Spleen (tissue), 11 donors: ENCODE measurements at regions not wholly inside any gene's neighbourhood (a gene's known extent, or its start where the extent isn't known, plus 50 kb on each side); places are given as distances from the start of the nearest gene placed in this dataset.

Experiments
- DNase-seq: peaks from one replicate; pipeline ENCODE4 v3.0.0-alpha.2; 2020
- H3K27ac ChIP-seq, 8 donors: fragments of 200-600 bp; sonication (generic) in 7 of 8; 1 replicate in 4 of 8; 2 replicates in 4 of 8; pipeline versions ENCODE4 v1.5.0 to v1.8.0; 2016 to 2021; ENCODE audit warnings: inconsistent platforms in 4 of 8, mild to moderate bottlenecking in 4 of 8, moderate library complexity in 1 of 8
- H3K27me3 ChIP-seq, 7 donors: fragments of 200-600 bp; sonication (generic) in 6 of 7; replicated peaks in 1 of 7; 1 replicate in 4 of 7; 2 replicates in 3 of 7; pipeline versions ENCODE4 v1.5.0 to v1.8.0; 2016 to 2021; ENCODE audit warnings: inconsistent platforms in 3 of 7, mild to moderate bottlenecking in 1 of 7
- H3K36me3 ChIP-seq, 6 donors: fragments of 200-600 bp; sonication (generic) in 5 of 6; 1 replicate in 4 of 6; 2 replicates in 2 of 6; pipeline versions ENCODE4 v1.5.0 to v1.8.0; 2016 to 2021; ENCODE audit warnings: inconsistent platforms in 2 of 6
- H3K4me1 ChIP-seq, 6 donors: fragments of 200-600 bp; sonication (generic) in 5 of 6; 1 replicate in 3 of 6; 2 replicates in 3 of 6; pipeline versions ENCODE4 v1.5.0 to v1.8.0; 2016 to 2021; ENCODE audit warnings: inconsistent platforms in 3 of 6
- H3K4me3 ChIP-seq, 8 donors: fragments of 200-600 bp; sonication (generic) in 7 of 8; 1 replicate in 4 of 8; 2 replicates in 4 of 8; pipeline versions ENCODE4 v1.5.0 to v1.8.0; 2016 to 2021; ENCODE audit warnings: inconsistent platforms in 4 of 8, mild to moderate bottlenecking in 4 of 8, moderate library complexity in 2 of 8
- H3K9me3 ChIP-seq, 8 donors: fragments of 200-600 bp; sonication (generic) in 7 of 8; 1 replicate in 4 of 8; 2 replicates in 4 of 8; pipeline versions ENCODE4 v1.5.0 to v1.8.0; 2016 to 2021; ENCODE audit warnings: inconsistent platforms in 4 of 8
- CTCF ChIP-seq, 11 experiments: fragments of 200-600 bp in 7 of 11; fragments of 450-650 bp in 4 of 11; sonication (generic) in 4 of 11; IDR thresholded peaks in 8 of 11; conservative IDR thresholded peaks in 3 of 11; 1 replicate in 7 of 11; 2 replicates in 4 of 11; pipeline versions ENCODE4 v1.4.0 to v1.8.0; 2016 to 2021; ENCODE audit warnings: antibody characterized with exemption in 11 of 11, inconsistent platforms in 4 of 11, mild to moderate bottlenecking in 1 of 11
- POLR2A ChIP-seq, 3 donors: fragments of 450-650 bp; IDR thresholded peaks; one replicate each; pipeline ENCODE4 v1.5.1; 2017; ENCODE audit warnings: antibody characterized with exemption in 3 of 3, mild to moderate bottlenecking in 1 of 3
- POLR2AphosphoS5 ChIP-seq, 3 donors: sonication (generic); formaldehyde crosslinking; IDR thresholded peaks; one replicate each; pipeline ENCODE4 v1.5.1; 2017; ENCODE audit warnings: antibody characterized with exemption in 3 of 3
- WGBS, 5 donors: extraction: QIAGEN DNeasy Blood & Tissue Kit in 3 of 5; methylation state at CpG; one replicate each; pipeline versions ENCODE4 v1.1.5 to v1.1.7; 2013 to 2018; 5-methylcytosine and 5-hydroxymethylcytosine counted together
- intact Hi-C: fragments of 100-400 bp; cut with DNase I; formaldehyde crosslinking; loops from one replicate; pipeline ENCODE4 v1.15.0; 2023; ENCODE audit warnings: low total_unique reads
- donor health status: healthy with polysubstance abuse.
- donor health status: DM: no; HTN: no; CAD: no; lungs with moderate emphysema.
- donor health status: DM: no; HTN: no; CAD: no.
- donor health status: Bipolar disorder and iron deficiency.
- donor health status: healthy.
- donor health status: DM: no; HTN: no; CAD: no.
- donor health status: DM: yes; HTN: yes; CAD: no.

GRCh38 chr1:5571438-5571837 is 420.8 kb downstream of the NPHP4 start:
- no peak for DNase-seq
- Histone ChIP-seq H3K36me3 (no peaks in the 10 kb centered on the region), H3K4me3 (no peak overlapping the region), H3K27ac (no peak overlapping the region), H3K9me3 (peaks cover 0 to 36% (median 17%) of the 10 kb centered on the region in 8 donors), H3K4me1 (no peaks in the 10 kb centered on the region), H3K27me3 (peaks cover 0 to 21% (median 0%) of the 10 kb centered on the region in 7 donors)
- TF ChIP-seq POLR2A (IDR thresholded peaks at IDR 0.05) (no peak), POLR2AphosphoS5 (IDR thresholded peaks at IDR 0.05) (no peak), CTCF (IDR thresholded peaks at IDR 0.05 in 8 of 11, conservative IDR thresholded peaks at IDR 0.05 in 3 of 11) (no peak)
- intact Hi-C loops: no loop called here
- 76 to 92% (median 86%) methylated on average over 5 of the region's 5 CpGs for WGBS, 5 donors

- intact Hi-C loops: no loop called here
- Histone ChIP-seq H3K4me3 (no peak overlapping the region), H3K36me3 (no peaks in the 10 kb centered on the region), H3K4me1 (no peaks in the 10 kb centered on the region), H3K27me3 (peaks cover 0 to 20% (median 0%) of the 10 kb centered on the region in 7 donors), H3K9me3 (peaks cover 0 to 36% (median 17%) of the 10 kb centered on the region in 8 donors), H3K27ac (no peak overlapping the region)
- no peak for TF ChIP-seq CTCF (IDR thresholded peaks at IDR 0.05 in 8 of 11, conservative IDR thresholded peaks at IDR 0.05 in 3 of 11)
- TF ChIP-seq POLR2A (IDR thresholded peaks at IDR 0.05): no peak
- TF ChIP-seq POLR2AphosphoS5 (IDR thresholded peaks at IDR 0.05): no peak
- WGBS, 5 donors: 16 to 40% (median 34%) methylated on average over 2 of the region's 2 CpGs
- DNase-seq: no peak
Observed at GRCh38 chr1:5570931-5571330, 421.3 kb downstream of the NPHP4 start.

GRCh38 chr1:5568321-5568720 is 423.9 kb downstream of the NPHP4 start:
- Histone ChIP-seq H3K4me1 (no peaks in the 10 kb centered on the region), H3K36me3 (no peaks in the 10 kb centered on the region), H3K4me3 (no peak overlapping the region), H3K9me3 (peaks cover 0 to 36% (median 17%) of the 10 kb centered on the region in 8 donors), H3K27ac (no peak overlapping the region), H3K27me3 (peaks cover 0 to 26% (median 0%) of the 10 kb centered on the region in 7 donors)
- WGBS, 5 donors: 60 to 80% (median 77%) methylated on average over 6 of the region's 6 CpGs
- TF ChIP-seq POLR2A (IDR thresholded peaks at IDR 0.05) (no peak), POLR2AphosphoS5 (IDR thresholded peaks at IDR 0.05) (no peak), CTCF (IDR thresholded peaks at IDR 0.05 in 8 of 11, conservative IDR thresholded peaks at IDR 0.05 in 3 of 11) (no peak)
- no peak for DNase-seq
- intact Hi-C loops: no loop called here

- H3K27me3 ChIP-seq: peaks cover 0 to 26% (median 0%) of the 10 kb centered on the region in 7 donors
- no peaks in the 10 kb centered on the region for H3K36me3 ChIP-seq
- intact Hi-C loops: no loop called here
- DNase-seq: no peak
- H3K4me3 ChIP-seq: no peak overlapping the region
- H3K27ac ChIP-seq: no peak overlapping the region
- WGBS, 5 donors: 44 to 80% (median 72%) methylated on average over 3 of the region's 3 CpGs
- peaks cover 0 to 36% (median 17%) of the 10 kb centered on the region in 8 donors for H3K9me3 ChIP-seq
- H3K4me1 ChIP-seq: no peaks in the 10 kb centered on the region
- no peak for TF ChIP-seq POLR2AphosphoS5 (IDR thresholded peaks at IDR 0.05)
- no peak for TF ChIP-seq POLR2A (IDR thresholded peaks at IDR 0.05)
- TF ChIP-seq CTCF (IDR thresholded peaks at IDR 0.05 in 8 of 11, conservative IDR thresholded peaks at IDR 0.05 in 3 of 11): no peak
Observed at GRCh38 chr1:5567839-5568238, 424.4 kb downstream of the NPHP4 start.
